OCI-M1 (cell line): ENCODE measurements at regions not wholly inside any gene's neighbourhood (a gene's known extent, or its start where the extent isn't known, plus 50 kb on each side); places are given as distances from the start of the nearest gene placed in this dataset.
A peak's percentile ranks its signal among the peaks of the same experiment; 100 is the strongest.
"Not testable (repeated sequence)": the region's sequence is repeated elsewhere in the genome, so short reads cannot be mapped to it uniquely, and the experiment has no call there.

Experiments
- DNase-seq: peaks from one replicate; lab custom pipeline; 2025; lab: John Stamatoyannopoulos, UW

GRCh38 chr1:221575605-221576004, 166.3 kb downstream of the DUSP10 start:
- DNase-seq, result no peak

GRCh38 chr1:221576268-221576667, 165.6 kb downstream of the DUSP10 start:
- peak; percentile 67 for DNase-seq

GRCh38 chr1:221583465-221583864, 158.4 kb downstream of the DUSP10 start:
- no peak for DNase-seq

GRCh38 chr1:221587013-221587412, 154.9 kb downstream of the DUSP10 start:
- DNase-seq, result not testable (repeated sequence)

- not testable (repeated sequence) for DNase-seq
Measured at GRCh38 chr1:221591250-221591649, 150.6 kb downstream of the DUSP10 start.

- no peak for DNase-seq
Measured at GRCh38 chr1:221594576-221594975, 147.3 kb downstream of the DUSP10 start.

- no peak for DNase-seq
Measured at GRCh38 chr1:221598122-221598521, 143.8 kb downstream of the DUSP10 start.

- DNase-seq, result no peak
Measured at GRCh38 chr1:221601166-221601565, 140.7 kb downstream of the DUSP10 start.

GRCh38 chr1:221602830-221603229, 139.1 kb downstream of the DUSP10 start:
- no peak for DNase-seq

- peak; percentile 52 for DNase-seq
Measured at GRCh38 chr1:221604390-221604789, 137.5 kb downstream of the DUSP10 start.

GRCh38 chr1:221604948-221605347, 136.9 kb downstream of the DUSP10 start:
- DNase-seq, result no peak

GRCh38 chr1:221605569-221605968, 136.3 kb downstream of the DUSP10 start:
- DNase-seq, result no peak

GRCh38 chr1:221606256-221606655, 135.6 kb downstream of the DUSP10 start:
- DNase-seq, result no peak

GRCh38 chr1:221608835-221609320, 133.0 kb downstream of the DUSP10 start:
- DNase-seq, result no peak

- DNase-seq, result no peak
Measured at GRCh38 chr1:221611656-221612046, 130.2 kb downstream of the DUSP10 start.

- peak; percentile 59 for DNase-seq
Measured at GRCh38 chr1:221612047-221612777, 129.7 kb downstream of the DUSP10 start.

GRCh38 chr1:221620437-221621384, 121.2 kb downstream of the DUSP10 start:
- no peak for DNase-seq

- no peak for DNase-seq
Measured at GRCh38 chr1:221621683-221622082, 120.2 kb downstream of the DUSP10 start.

- no peak for DNase-seq
Measured at GRCh38 chr1:221622389-221622788, 119.5 kb downstream of the DUSP10 start.

- no peak for DNase-seq
Measured at GRCh38 chr1:221625026-221625425, 116.9 kb downstream of the DUSP10 start.

- no peak for DNase-seq
Measured at GRCh38 chr1:221626041-221626440, 115.8 kb downstream of the DUSP10 start.

GRCh38 chr1:221630236-221630635, 111.7 kb downstream of the DUSP10 start:
- DNase-seq, result peak; percentile 11

- DNase-seq, result peak; percentile 32
Measured at GRCh38 chr1:221631556-221631955, 110.3 kb downstream of the DUSP10 start.
